K562 (cell line): ENCODE measurements at regions not wholly inside any gene's neighbourhood (a gene's known extent, or its start where the extent isn't known, plus 50 kb on each side); places are given as distances from the start of the nearest gene placed in this dataset.

Source experiments
- ATAC-seq: fragments of 200-7000 bp; cut with Tn5 transposase; 3 replicates; pipeline ENCODE4 v1.9.1; 2020; ENCODE audit warnings: moderate library complexity
- BruUV-seq: library from RNA; stranded (reverse); fragments of 400-500 nt; replicated peaks from 2 replicates; lab custom pipeline; 2021; lab: Mats Ljungman, UMichigan
- CTCF ChIA-PET: fragments of 300-600 bp; formaldehyde crosslinking; extraction: SDS; loops from one replicate; lab custom pipeline; 2021; ENCODE audit warnings: low intra/inter-chr PET ratio; lab: Yijun Ruan, JAX
- POLR2A ChIA-PET: fragments of 300-600, 350-650 bp; sonication (Branson Sonifier 250); formaldehyde crosslinking; extraction: SDS; loops from one replicate; lab custom pipeline; 2021; ENCODE audit warnings: antibody characterized with exemption, inconsistent platforms; lab: Yijun Ruan, JAX
- DNase-seq, 4 experiments: peaks; one replicate each; pipeline versions ENCODE4 v3.0.0 to v3.0.0-alpha.2; 2011 to 2018; ENCODE audit warnings: low spot score in 3 of 4, mixed read lengths in 3 of 4; ENCODE audit errors: extremely low read depth in 1 of 4
- FAIRE-seq: peaks from 2 replicates; lab custom pipeline; 2011; peaks lifted over from hg19 to GRCh38; lab: Jason Lieb, UNC
- H2AFZ ChIP-seq: 2 replicates; pipeline ENCODE4 v1.6.0; 2011; ENCODE audit warnings: low read depth, low read length, control low read depth, inconsistent platforms
- H3K27ac ChIP-seq: fragments of 200-600 bp; 3 replicates; pipeline ENCODE4 v1.8.0; 2011; ENCODE audit warnings: low read depth, mild to moderate bottlenecking, control low read depth, inconsistent platforms, low read length, moderate library complexity, mixed read lengths; ENCODE audit errors: extremely low read depth
- H3K27me3 ChIP-seq, 2 experiments: fragments of 300-600 bp in 1 of 2; 2 replicates in 1 of 2; 3 replicates in 1 of 2; pipeline versions ENCODE4 v1.6.0 to v1.8.0; 2011; ENCODE audit warnings: inconsistent platforms in 2 of 2, low read length in 2 of 2, mild to moderate bottlenecking in 1 of 2, mixed read lengths in 1 of 2, moderate library complexity in 1 of 2; ENCODE audit not compliant: control insufficient read depth in 2 of 2, insufficient read depth in 2 of 2
- H3K36me3 ChIP-seq: fragments of 300-600 bp; 3 replicates; pipeline ENCODE4 v1.8.0; 2011; ENCODE audit warnings: mild to moderate bottlenecking, low read length, inconsistent platforms; ENCODE audit not compliant: control insufficient read depth, insufficient read depth
- H3K4me1 ChIP-seq, 2 experiments: fragments of 200-600 bp in 1 of 2; replicated peaks in 1 of 2; 2 replicates in 1 of 2; 3 replicates in 1 of 2; pipeline versions ENCODE4 v1.5.1 to v1.8.0; 2011; ENCODE audit warnings: inconsistent platforms in 2 of 2, low read length in 2 of 2, mild to moderate bottlenecking in 1 of 2, mixed read lengths in 1 of 2, moderate library complexity in 1 of 2; ENCODE audit not compliant: control insufficient read depth in 2 of 2, insufficient read depth in 2 of 2
- H3K4me2 ChIP-seq: 2 replicates; pipeline ENCODE4 v1.6.1; 2011; ENCODE audit warnings: low read length, control low read depth, inconsistent platforms, mixed read lengths; ENCODE audit not compliant: insufficient read depth
- H3K4me3 ChIP-seq: fragments of 200-600 bp; sonication (generic), shearing (Covaris generic); 2 replicates; pipeline ENCODE4 v1.5.1; 2016; ENCODE audit warnings: control low read depth, inconsistent platforms
- H3K79me2 ChIP-seq: fragments of 200-600 bp; 3 replicates; pipeline ENCODE4 v1.8.0; 2011; ENCODE audit warnings: low read length, inconsistent platforms; ENCODE audit not compliant: control insufficient read depth, insufficient read depth
- H3K9ac ChIP-seq, 2 experiments: 2 replicates each; pipeline versions ENCODE4 v1.6.0 to v1.6.1; 2011; ENCODE audit warnings: low read depth in 2 of 2, low read length in 2 of 2, control low read depth in 1 of 2, inconsistent platforms in 1 of 2, mild to moderate bottlenecking in 1 of 2, mixed read lengths in 1 of 2; ENCODE audit not compliant: insufficient read depth in 1 of 2
- H3K9me1 ChIP-seq: one replicate; pipeline ENCODE4 v1.6.0; 2011; ENCODE audit warnings: inconsistent platforms, mild to moderate bottlenecking, low read length, moderate library complexity; ENCODE audit not compliant: control insufficient read depth, insufficient read depth
- H3K9me3 ChIP-seq: replicated peaks from 2 replicates; pipeline ENCODE4 v1.5.1; 2011; ENCODE audit warnings: low read depth, low read length, inconsistent platforms; ENCODE audit not compliant: control insufficient read depth, insufficient read depth
- H4K20me1 ChIP-seq: replicated peaks from 2 replicates; pipeline ENCODE4 v1.6.1; 2011; ENCODE audit warnings: low read length, inconsistent platforms, mixed read lengths; ENCODE audit not compliant: control insufficient read depth, insufficient read depth
- ARID1B ChIP-seq: fragments of 450-650 bp; IDR thresholded peaks from 2 replicates; pipeline ENCODE4 v1.6.1; 2016; ENCODE audit warnings: antibody characterized with exemption, mild to moderate bottlenecking, inconsistent platforms
- ESRRB ChIP-seq: fragments of 250-450 bp; sonication (Bioruptor Pico); IDR thresholded peaks from 2 replicates; pipeline ENCODE4 v1.5.0; 2020; ENCODE audit warnings: mild to moderate bottlenecking, moderate library complexity, borderline replicate concordance
- KHSRP ChIP-seq: fragments of 450-650 bp; IDR thresholded peaks from 2 replicates; pipeline ENCODE4 v1.6.1; 2017
- RBM14 ChIP-seq: fragments of 200-400 bp; formaldehyde crosslinking; IDR thresholded peaks from 2 replicates; pipeline ENCODE4 v1.6.1; 2018; ENCODE audit warnings: low read depth, mild to moderate bottlenecking, low read length, moderate library complexity, borderline replicate concordance; ENCODE audit not compliant: insufficient read depth
- RNF2 ChIP-seq: sonication (generic); IDR thresholded peaks from 2 replicates; pipeline ENCODE4 v1.6.1; 2016
- TCFL5 ChIP-seq: fragments of 250-450 bp; sonication (Bioruptor Pico); conservative IDR thresholded peaks from 2 replicates; pipeline ENCODE4 v1.6.1; 2021; ENCODE audit warnings: mild to moderate bottlenecking, moderate library complexity, matching md5 sums
- ZNF507 ChIP-seq: conservative IDR thresholded peaks from 2 replicates; pipeline ENCODE4 v1.6.1; 2017; ENCODE audit warnings: missing genetic modification characterization, missing compliant biosample characterization
- ZNF586 ChIP-seq: fragments of 450-650 bp; formaldehyde crosslinking; conservative IDR thresholded peaks from 2 replicates; pipeline ENCODE4 v1.4.0; 2020; ENCODE audit warnings: mild to moderate bottlenecking, moderate library complexity
- ZNF766 ChIP-seq: fragments of 200-800 bp; sonication (Bioruptor generic); conservative IDR thresholded peaks from 2 replicates; pipeline ENCODE4 v1.6.1; 2016; ENCODE audit warnings: missing genetic modification characterization, missing compliant biosample characterization
- WGBS: fragments of 100-300 bp; shearing (Covaris generic); methylation state at CpG from one replicate; pipeline ENCODE4 v1.1.6; 2016; ENCODE audit warnings: low coverage, mixed read lengths; ENCODE audit not compliant: insufficient coverage; ENCODE audit errors: missing lambda C conversion rate; 5-methylcytosine and 5-hydroxymethylcytosine counted together
- in situ Hi-C: fragments of 300-500 bp; cut with MboI; formaldehyde crosslinking; loops from 4 replicates; pipeline ENCODE4 v1.15.0; 2018; ENCODE audit warnings: inconsistent platforms, mixed read lengths
- intact Hi-C: fragments of 100-400 bp; cut with micrococcal nuclease; formaldehyde crosslinking; loops from 2 replicates; pipeline ENCODE4 v1.14.2; 2022
- TF ChIP-seq, protein P1 (sequence below): fragments of 450-650 bp; IDR thresholded peaks from 2 replicates; pipeline ENCODE4 v1.6.1; 2016; ENCODE audit warnings: antibody characterized with exemption
- TF ChIP-seq, protein P2 (sequence below): fragments of 250-450 bp; sonication (Bioruptor Pico); IDR thresholded peaks from 2 replicates; pipeline ENCODE4 v1.5.0; 2021; ENCODE audit warnings: mild to moderate bottlenecking, borderline replicate concordance
- TF ChIP-seq, protein P3 (sequence below): fragments of 250-450 bp; sonication (Bioruptor Pico); IDR thresholded peaks from 2 replicates; pipeline ENCODE4 v1.8.0; 2022; ENCODE audit warnings: moderate library complexity, mild to moderate bottlenecking, inconsistent platforms

- peak; percentile 29; the same call in 1 of the 2 replicates for TF ChIP-seq ZNF766 (CRISPR knock-in tag)
These were observed 192.8 kb upstream of the APCDD1 start (continued) for GRCh38 chr18:10261344-10262276.

DNA sequence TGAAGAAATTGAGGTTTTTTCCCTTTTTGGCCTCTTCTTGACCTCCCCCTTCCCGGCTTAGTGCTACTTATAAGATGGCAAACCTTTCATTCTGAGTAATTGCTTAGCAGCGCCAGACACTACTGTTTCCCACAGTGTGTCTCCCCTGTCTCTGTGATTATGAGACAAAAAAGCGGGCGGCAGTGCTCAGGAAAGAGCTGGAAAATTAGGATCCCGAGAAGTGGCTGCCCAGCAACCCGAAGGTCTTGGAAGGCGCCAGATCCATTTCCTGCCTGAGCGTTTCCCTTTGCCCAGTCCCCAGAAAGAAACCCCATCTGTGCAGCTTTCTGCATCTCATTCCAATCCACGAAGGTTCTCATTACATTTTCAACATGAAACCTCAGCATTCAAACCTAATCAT lies 191.9 kb upstream of the APCDD1 start:
- no peaks in the 10 kb centered on the region for H3K79me2 ChIP-seq
- no TSS peak for BruUV-seq
- in situ Hi-C loops: no loop called here
- ATAC-seq: no peak
- CTCF ChIA-PET: no interaction called here
- H3K9me3 ChIP-seq: no peaks in the 10 kb centered on the region
- FAIRE-seq: no peak
- no peak overlapping the region for H2AFZ ChIP-seq
- no peaks in the 10 kb centered on the region for H3K9me1 ChIP-seq
- H3K9ac ChIP-seq: no peak overlapping the region
- DNase-seq: no peak
- TF ChIP-seq, protein P1, sequence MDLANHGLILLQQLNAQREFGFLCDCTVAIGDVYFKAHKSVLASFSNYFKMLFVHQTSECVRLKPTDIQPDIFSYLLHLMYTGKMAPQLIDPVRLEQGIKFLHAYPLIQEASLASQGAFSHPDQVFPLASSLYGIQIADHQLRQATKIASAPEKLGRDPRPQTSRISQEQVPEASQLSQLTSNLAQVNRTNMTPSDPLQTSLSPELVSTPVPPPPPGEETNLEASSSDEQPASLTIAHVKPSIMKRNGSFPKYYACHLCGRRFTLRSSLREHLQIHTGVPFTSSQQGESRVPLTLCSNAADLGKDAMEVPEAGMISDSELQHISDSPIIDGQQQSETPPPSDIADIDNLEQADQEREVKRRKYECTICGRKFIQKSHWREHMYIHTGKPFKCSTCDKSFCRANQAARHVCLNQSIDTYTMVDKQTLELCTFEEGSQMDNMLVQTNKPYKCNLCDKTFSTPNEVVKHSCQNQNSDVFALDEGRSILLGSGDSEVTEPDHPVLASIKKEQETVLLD: no peak
- TF ChIP-seq ZNF507 (tag): no peak
- no peak for TF ChIP-seq ZNF586 (CRISPR knock-in tag)
- TF ChIP-seq, protein P2, sequence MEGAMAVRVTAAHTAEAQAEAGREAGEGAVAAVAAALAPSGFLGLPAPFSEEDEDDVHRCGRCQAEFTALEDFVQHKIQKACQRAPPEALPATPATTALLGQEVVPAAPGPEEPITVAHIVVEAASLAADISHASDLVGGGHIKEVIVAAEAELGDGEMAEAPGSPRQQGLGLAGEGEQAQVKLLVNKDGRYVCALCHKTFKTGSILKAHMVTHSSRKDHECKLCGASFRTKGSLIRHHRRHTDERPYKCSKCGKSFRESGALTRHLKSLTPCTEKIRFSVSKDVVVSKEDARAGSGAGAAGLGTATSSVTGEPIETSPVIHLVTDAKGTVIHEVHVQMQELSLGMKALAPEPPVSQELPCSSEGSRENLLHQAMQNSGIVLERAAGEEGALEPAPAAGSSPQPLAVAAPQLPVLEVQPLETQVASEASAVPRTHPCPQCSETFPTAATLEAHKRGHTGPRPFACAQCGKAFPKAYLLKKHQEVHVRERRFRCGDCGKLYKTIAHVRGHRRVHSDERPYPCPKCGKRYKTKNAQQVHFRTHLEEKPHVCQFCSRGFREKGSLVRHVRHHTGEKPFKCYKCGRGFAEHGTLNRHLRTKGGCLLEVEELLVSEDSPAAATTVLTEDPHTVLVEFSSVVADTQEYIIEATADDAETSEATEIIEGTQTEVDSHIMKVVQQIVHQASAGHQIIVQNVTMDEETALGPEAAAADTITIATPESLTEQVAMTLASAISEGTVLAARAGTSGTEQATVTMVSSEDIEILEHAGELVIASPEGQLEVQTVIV: no peak
- no peak for TF ChIP-seq ARID1B
- no peak for TF ChIP-seq KHSRP
- no peak for TF ChIP-seq ESRRB (CRISPR knock-in tag)
- TF ChIP-seq TCFL5 (CRISPR knock-in tag): no peak
- TF ChIP-seq RBM14: no peak
- TF ChIP-seq, protein P3, sequence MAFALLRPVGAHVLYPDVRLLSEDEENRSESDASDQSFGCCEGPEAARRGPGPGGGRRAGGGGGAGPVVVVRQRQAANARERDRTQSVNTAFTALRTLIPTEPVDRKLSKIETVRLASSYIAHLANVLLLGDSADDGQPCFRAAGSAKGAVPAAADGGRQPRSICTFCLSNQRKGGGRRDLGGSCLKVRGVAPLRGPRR (CRISPR knock-in tag): no peak
- no peak for TF ChIP-seq RNF2
- 5% methylated on average over 8 of the region's 9 CpGs for WGBS
- H3K27ac ChIP-seq: no peak overlapping the region
- intact Hi-C loops: no loop called here
- H4K20me1 ChIP-seq: no peaks in the 10 kb centered on the region
- peaks cover 6 to 17% of the 10 kb centered on the region in 2 experiments; a peak in 3 of 5 replicates for H3K27me3 ChIP-seq
- H3K36me3 ChIP-seq: no peaks in the 10 kb centered on the region
- POLR2A ChIA-PET: interaction anchor here (1.0 kb wide), 2 partner anchors 8 to 10 kb away, joined by 3 read pairs; no protein-coding TSS in a partner anchor
- H3K4me2 ChIP-seq: no peak overlapping the region
- no peak overlapping the region for H3K4me3 ChIP-seq
- no peaks in the 10 kb centered on the region for H3K4me1 ChIP-seq
